Spleen (tissue), 11 donors: ENCODE measurements at regions not wholly inside any gene's neighbourhood (a gene's known extent, or its start where the extent isn't known, plus 50 kb on each side); places are given as distances from the start of the nearest gene placed in this dataset.

Experiments used
- DNase-seq: peaks from one replicate; pipeline ENCODE4 v3.0.0-alpha.2; 2020
- H3K27ac ChIP-seq, 8 donors: fragments of 200-600 bp; sonication (generic) in 7 of 8; 1 replicate in 4 of 8; 2 replicates in 4 of 8; pipeline versions ENCODE4 v1.5.0 to v1.8.0; 2016 to 2021; ENCODE audit warnings: inconsistent platforms in 4 of 8, mild to moderate bottlenecking in 4 of 8, moderate library complexity in 1 of 8
- H3K27me3 ChIP-seq, 7 donors: fragments of 200-600 bp; sonication (generic) in 6 of 7; replicated peaks in 1 of 7; 1 replicate in 4 of 7; 2 replicates in 3 of 7; pipeline versions ENCODE4 v1.5.0 to v1.8.0; 2016 to 2021; ENCODE audit warnings: inconsistent platforms in 3 of 7, mild to moderate bottlenecking in 1 of 7
- H3K36me3 ChIP-seq, 6 donors: fragments of 200-600 bp; sonication (generic) in 5 of 6; 1 replicate in 4 of 6; 2 replicates in 2 of 6; pipeline versions ENCODE4 v1.5.0 to v1.8.0; 2016 to 2021; ENCODE audit warnings: inconsistent platforms in 2 of 6
- H3K4me1 ChIP-seq, 6 donors: fragments of 200-600 bp; sonication (generic) in 5 of 6; 1 replicate in 3 of 6; 2 replicates in 3 of 6; pipeline versions ENCODE4 v1.5.0 to v1.8.0; 2016 to 2021; ENCODE audit warnings: inconsistent platforms in 3 of 6
- H3K4me3 ChIP-seq, 8 donors: fragments of 200-600 bp; sonication (generic) in 7 of 8; 1 replicate in 4 of 8; 2 replicates in 4 of 8; pipeline versions ENCODE4 v1.5.0 to v1.8.0; 2016 to 2021; ENCODE audit warnings: inconsistent platforms in 4 of 8, mild to moderate bottlenecking in 4 of 8, moderate library complexity in 2 of 8
- H3K9me3 ChIP-seq, 8 donors: fragments of 200-600 bp; sonication (generic) in 7 of 8; 1 replicate in 4 of 8; 2 replicates in 4 of 8; pipeline versions ENCODE4 v1.5.0 to v1.8.0; 2016 to 2021; ENCODE audit warnings: inconsistent platforms in 4 of 8
- CTCF ChIP-seq, 11 experiments: fragments of 200-600 bp in 7 of 11; fragments of 450-650 bp in 4 of 11; sonication (generic) in 4 of 11; IDR thresholded peaks in 8 of 11; conservative IDR thresholded peaks in 3 of 11; 1 replicate in 7 of 11; 2 replicates in 4 of 11; pipeline versions ENCODE4 v1.4.0 to v1.8.0; 2016 to 2021; ENCODE audit warnings: antibody characterized with exemption in 11 of 11, inconsistent platforms in 4 of 11, mild to moderate bottlenecking in 1 of 11
- POLR2A ChIP-seq, 3 donors: fragments of 450-650 bp; IDR thresholded peaks; one replicate each; pipeline ENCODE4 v1.5.1; 2017; ENCODE audit warnings: antibody characterized with exemption in 3 of 3, mild to moderate bottlenecking in 1 of 3
- POLR2AphosphoS5 ChIP-seq, 3 donors: sonication (generic); formaldehyde crosslinking; IDR thresholded peaks; one replicate each; pipeline ENCODE4 v1.5.1; 2017; ENCODE audit warnings: antibody characterized with exemption in 3 of 3
- WGBS, 5 donors: extraction: QIAGEN DNeasy Blood & Tissue Kit in 3 of 5; methylation state at CpG; one replicate each; pipeline versions ENCODE4 v1.1.5 to v1.1.7; 2013 to 2018; 5-methylcytosine and 5-hydroxymethylcytosine counted together
- intact Hi-C: fragments of 100-400 bp; cut with DNase I; formaldehyde crosslinking; loops from one replicate; pipeline ENCODE4 v1.15.0; 2023; ENCODE audit warnings: low total_unique reads
- donor health status: healthy with polysubstance abuse.
- donor health status: DM: no; HTN: no; CAD: no; lungs with moderate emphysema.
- donor health status: DM: no; HTN: no; CAD: no.
- donor health status: Bipolar disorder and iron deficiency.
- donor health status: healthy.
- donor health status: DM: no; HTN: no; CAD: no.
- donor health status: DM: yes; HTN: yes; CAD: no.

GRCh38 chr9:28024676-28025075 is 451.4 kb upstream of the C9orf72 start:
- TF ChIP-seq POLR2A (IDR thresholded peaks at IDR 0.05), result no peak
- no peak for TF ChIP-seq CTCF (IDR thresholded peaks at IDR 0.05 in 8 of 11, conservative IDR thresholded peaks at IDR 0.05 in 3 of 11)
- no peak for TF ChIP-seq POLR2AphosphoS5 (IDR thresholded peaks at IDR 0.05)
- Histone ChIP-seq H3K4me1 (no peaks in the 10 kb centered on the region), H3K27me3 (no peaks in the 10 kb centered on the region), H3K27ac (no peak overlapping the region), H3K4me3 (no peak overlapping the region), H3K9me3 (no peaks in the 10 kb centered on the region), H3K36me3 (no peaks in the 10 kb centered on the region)
- WGBS, 5 donors, result 87 to 96% (median 89%) methylated on average over 6 of the region's 6 CpGs
- DNase-seq, result no peak
- intact Hi-C loops, result no loop called here

- no peaks in the 10 kb centered on the region for H3K4me1 ChIP-seq
Measured at GRCh38 chr9:28025186-28025585, 451.9 kb upstream of the C9orf72 start.

GRCh38 chr9:28031521-28032267 is 458.4 kb upstream of the C9orf72 start:
- DNase-seq, result no peak
- Histone ChIP-seq H3K27me3 (no peaks in the 10 kb centered on the region), H3K27ac (no peak overlapping the region), H3K9me3 (no peaks in the 10 kb centered on the region), H3K36me3 (no peaks in the 10 kb centered on the region), H3K4me1 (no peaks in the 10 kb centered on the region), H3K4me3 (no peak overlapping the region)
- WGBS, 5 donors, result 75 to 85% (median 81%) methylated on average over 5 of the region's 5 CpGs
- intact Hi-C loops, result no loop called here
- TF ChIP-seq CTCF (IDR thresholded peaks at IDR 0.05 in 8 of 11, conservative IDR thresholded peaks at IDR 0.05 in 3 of 11), result no peak
- TF ChIP-seq POLR2AphosphoS5 (IDR thresholded peaks at IDR 0.05), result no peak
- no peak for TF ChIP-seq POLR2A (IDR thresholded peaks at IDR 0.05)

More at GRCh38 chr9:28025186-28025585, 451.9 kb upstream of the C9orf72 start:
- H3K9me3 ChIP-seq, result no peaks in the 10 kb centered on the region
- 72 to 86% (median 86%) methylated on average over 2 of the region's 2 CpGs for WGBS, 5 donors
- TF ChIP-seq POLR2A (IDR thresholded peaks at IDR 0.05) (no peak), POLR2AphosphoS5 (IDR thresholded peaks at IDR 0.05) (no peak), CTCF (IDR thresholded peaks at IDR 0.05 in 8 of 11, conservative IDR thresholded peaks at IDR 0.05 in 3 of 11) (no peak)
- no peaks in the 10 kb centered on the region for H3K27me3 ChIP-seq
- no peak for DNase-seq
- no peak overlapping the region for H3K27ac ChIP-seq
- intact Hi-C loops, result no loop called here
- H3K36me3 ChIP-seq, result no peaks in the 10 kb centered on the region
- no peak overlapping the region for H3K4me3 ChIP-seq

GRCh38 chr9:28032268-28032590 is 458.9 kb upstream of the C9orf72 start:
- no peak for TF ChIP-seq CTCF (IDR thresholded peaks at IDR 0.05 in 8 of 11, conservative IDR thresholded peaks at IDR 0.05 in 3 of 11)
- TF ChIP-seq POLR2A (IDR thresholded peaks at IDR 0.05), result no peak
- no peak for TF ChIP-seq POLR2AphosphoS5 (IDR thresholded peaks at IDR 0.05)
- intact Hi-C loops, result no loop called here

More at GRCh38 chr9:28032268-28032590, 458.9 kb upstream of the C9orf72 start:
- Histone ChIP-seq H3K9me3 (no peaks in the 10 kb centered on the region), H3K4me3 (no peak overlapping the region), H3K27me3 (no peaks in the 10 kb centered on the region), H3K4me1 (no peaks in the 10 kb centered on the region), H3K36me3 (no peaks in the 10 kb centered on the region), H3K27ac (no peak overlapping the region)
- no peak for DNase-seq
- 85 to 94% (median 90%) methylated on average over 2 of the region's 2 CpGs for WGBS, 5 donors
